AG04449 (cell line): ENCODE measurements at regions not wholly inside any gene's neighbourhood (a gene's known extent, or its start where the extent isn't known, plus 50 kb on each side); places are given as distances from the start of the nearest gene placed in this dataset.

Experiments used
- CTCF ChIA-PET: fragments of 350-600 bp; formaldehyde crosslinking; extraction: SDS; loops from one replicate; lab custom pipeline; 2021; ENCODE audit warnings: antibody characterized with exemption; lab: Yijun Ruan, JAX
- POLR2A ChIA-PET: fragments of 400-600, 350-600 bp; formaldehyde crosslinking; extraction: SDS; loops from one replicate; lab custom pipeline; 2020; ENCODE audit warnings: antibody characterized with exemption, inconsistent platforms; lab: Yijun Ruan, JAX
- DNase-seq: peaks from one replicate; pipeline ENCODE4 v3.0.0-alpha.2; 2010; ENCODE audit warnings: low read depth, low spot score
- H3K4me3 ChIP-seq: 2 replicates; pipeline ENCODE4 v1.5.1; 2011; ENCODE audit warnings: low read depth, mild to moderate bottlenecking, control low read depth, low read length
- CTCF ChIP-seq: IDR thresholded peaks from one replicate; pipeline ENCODE4 v1.5.1; 2011; ENCODE audit warnings: mild to moderate bottlenecking, moderate library complexity, low read length, control low read depth, inconsistent platforms; ENCODE audit not compliant: insufficient read depth; ENCODE audit errors: missing control alignments

- ChIA-PET CTCF (no interaction called here), POLR2A (no interaction called here)
- no peak for DNase-seq
- no peak overlapping the region for H3K4me3 ChIP-seq
- TF ChIP-seq CTCF, result no peak
Measured at GRCh38 chr12:24175929-24176328, 226.5 kb upstream of the SOX5 start.

- DNase-seq, result no peak
- ChIA-PET CTCF (no interaction called here), POLR2A (no interaction called here)
- no peak overlapping the region for H3K4me3 ChIP-seq
- no peak for TF ChIP-seq CTCF
Measured at GRCh38 chr12:24175284-24175683, 225.8 kb upstream of the SOX5 start.

GRCh38 chr12:24173067-24173466, 223.6 kb upstream of the SOX5 start:
- no peak for TF ChIP-seq CTCF
- ChIA-PET POLR2A (interaction anchor here (0.6 kb wide), 1 partner anchor 19 kb away, joined by 4 read pairs; no protein-coding TSS in a partner anchor), CTCF (no interaction called here)
- H3K4me3 ChIP-seq, result no peak overlapping the region
- no peak for DNase-seq

GRCh38 chr12:24172773-24173066, 223.2 kb upstream of the SOX5 start:
- H3K4me3 ChIP-seq, result no peak overlapping the region
- POLR2A ChIA-PET, result no interaction called here
- no peak for TF ChIP-seq CTCF
- CTCF ChIA-PET, result no interaction called here
- no peak for DNase-seq

GRCh38 chr12:24172031-24172772, 222.7 kb upstream of the SOX5 start:
- DNase-seq, result no peak

GRCh38 chr12:24155042-24155441, 205.6 kb upstream of the SOX5 start:
- ChIA-PET POLR2A (no interaction called here), CTCF (no interaction called here)
- no peak for TF ChIP-seq CTCF
- H3K4me3 ChIP-seq, result no peak overlapping the region
- no peak for DNase-seq

More at GRCh38 chr12:24172031-24172772, 222.7 kb upstream of the SOX5 start:
- ChIA-PET CTCF (no interaction called here), POLR2A (no interaction called here)
- no peak overlapping the region for H3K4me3 ChIP-seq
- TF ChIP-seq CTCF, result no peak
